Calu3 (cell line): ENCODE measurements at regions not wholly inside any gene's neighbourhood (a gene's known extent, or its start where the extent isn't known, plus 50 kb on each side); places are given as distances from the start of the nearest gene placed in this dataset.

Experiments
- BruUV-seq: library from RNA; stranded (reverse); fragments of 400-500 nt; replicated peaks from 2 replicates; lab custom pipeline; 2021; lab: Mats Ljungman, UMichigan
- CTCF ChIA-PET: fragments of 300-600 bp; sonication (Branson Sonifier 250); formaldehyde crosslinking; loops from one replicate; lab custom pipeline; 2022; ENCODE audit warnings: antibody characterized with exemption; lab: Charles Lee
- DNase-seq: peaks from one replicate; pipeline ENCODE4 v3.0.0; 2022
- H3K27ac Mint-ChIP-seq: one replicate; pipeline ENCODE4 v1.8.0; 2022; ENCODE audit warnings: mixed read lengths; ENCODE audit not compliant: unreplicated experiment
- H3K27me3 Mint-ChIP-seq: one replicate; pipeline ENCODE4 v1.8.0; 2022; ENCODE audit warnings: mixed read lengths; ENCODE audit not compliant: unreplicated experiment
- H3K36me3 Mint-ChIP-seq: one replicate; pipeline ENCODE4 v1.8.0; 2022; ENCODE audit warnings: mild to moderate bottlenecking, moderate library complexity, mixed read lengths; ENCODE audit not compliant: insufficient read depth, unreplicated experiment
- H3K4me1 Mint-ChIP-seq: one replicate; pipeline ENCODE4 v1.8.0; 2022; ENCODE audit warnings: mild to moderate bottlenecking, low read depth, mixed read lengths; ENCODE audit not compliant: unreplicated experiment
- H3K4me3 Mint-ChIP-seq: one replicate; pipeline ENCODE4 v1.8.0; 2022; ENCODE audit warnings: mild to moderate bottlenecking, low read depth, moderate library complexity, mixed read lengths; ENCODE audit not compliant: unreplicated experiment
- H3K9me3 Mint-ChIP-seq: one replicate; pipeline ENCODE4 v1.8.0; 2022; ENCODE audit warnings: low read depth, mixed read lengths; ENCODE audit not compliant: unreplicated experiment
- CTCF ChIP-seq: fragments of 200-600 bp; IDR thresholded peaks from one replicate; pipeline ENCODE4 v1.8.0; 2022; ENCODE audit warnings: antibody characterized with exemption; ENCODE audit not compliant: unreplicated experiment
- intact Hi-C: fragments of 100-400 bp; cut with micrococcal nuclease; formaldehyde crosslinking; loops from one replicate; pipeline ENCODE4 v1.10.0; 2022; ENCODE audit not compliant: unreplicated experiment

GRCh38 chr13:76014406-76015318 lies 378.5 kb downstream of the LMO7 start:
- CTCF ChIA-PET: no interaction called here
- peak overlapping the region; percentile 89 for H3K27ac Mint-ChIP-seq
- peaks cover 18% of the 10 kb centered on the region for H3K4me1 Mint-ChIP-seq
- BruUV-seq: no TSS peak
- H3K4me3 Mint-ChIP-seq: peak overlapping the region; percentile 37
- DNase-seq: peak; percentile 35
- intact Hi-C loops: loop anchor here (10.0 kb wide), 1 partner anchor 330 kb away; no protein-coding TSS in a partner anchor
- H3K9me3 Mint-ChIP-seq: no peaks in the 10 kb centered on the region
- no peaks in the 10 kb centered on the region for H3K27me3 Mint-ChIP-seq
- H3K36me3 Mint-ChIP-seq: peaks cover 4% of the 10 kb centered on the region
- no peak for TF ChIP-seq CTCF

- no peak overlapping the region for H3K27ac Mint-ChIP-seq
- H3K4me3 Mint-ChIP-seq: no peak overlapping the region
- TF ChIP-seq CTCF: no peak
These were observed 376.1 kb downstream of the LMO7 start for GRCh38 chr13:76012091-76012721.

GRCh38 chr13:76009267-76009890 lies 373.2 kb downstream of the LMO7 start:
- no peaks in the 10 kb centered on the region for H3K36me3 Mint-ChIP-seq
- H3K27me3 Mint-ChIP-seq: no peaks in the 10 kb centered on the region
- no TSS peak for BruUV-seq
- no peak for TF ChIP-seq CTCF
- CTCF ChIA-PET: no interaction called here
- no peaks in the 10 kb centered on the region for H3K9me3 Mint-ChIP-seq
- no peak overlapping the region for H3K4me3 Mint-ChIP-seq
- H3K4me1 Mint-ChIP-seq: peaks cover 5% of the 10 kb centered on the region
- peak; percentile 5 for DNase-seq
- H3K27ac Mint-ChIP-seq: peak overlapping the region; percentile 54
- intact Hi-C loops: no loop called here

More at GRCh38 chr13:76012091-76012721, 376.1 kb downstream of the LMO7 start:
- Mint-ChIP-seq H3K9me3 (no peaks in the 10 kb centered on the region), H3K27me3 (no peaks in the 10 kb centered on the region), H3K36me3 (peaks cover 4% of the 10 kb centered on the region), H3K4me1 (peaks cover 18% of the 10 kb centered on the region)
- CTCF ChIA-PET: no interaction called here
- no TSS peak for BruUV-seq
- intact Hi-C loops: loop anchor here (10.0 kb wide), 1 partner anchor 327 kb away; no protein-coding TSS in a partner anchor
- DNase-seq: no peak

- BruUV-seq: no TSS peak
- Mint-ChIP-seq H3K4me1 (no peaks in the 10 kb centered on the region), H3K36me3 (no peaks in the 10 kb centered on the region), H3K27me3 (no peaks in the 10 kb centered on the region), H3K4me3 (no peak overlapping the region), H3K27ac (no peak overlapping the region), H3K9me3 (no peaks in the 10 kb centered on the region)
- CTCF ChIA-PET: no interaction called here
- intact Hi-C loops: no loop called here
- no peak for DNase-seq
- no peak for TF ChIP-seq CTCF
These were observed 368.3 kb downstream of the LMO7 start for GRCh38 chr13:76004416-76004815.
